Erythroblast (primary cell): ENCODE measurements at regions not wholly inside any gene's neighbourhood (a gene's known extent, or its start where the extent isn't known, plus 50 kb on each side); places are given as distances from the start of the nearest gene placed in this dataset.

Source experiments
- GATA1 ChIP-seq: IDR thresholded peaks from 2 replicates; pipeline ENCODE4 v1.6.1; 2011; ENCODE audit warnings: low read depth, mild to moderate bottlenecking, control low read depth, low read length, moderate library complexity
- POLR2A ChIP-seq: IDR thresholded peaks from 2 replicates; pipeline ENCODE4 v1.6.1; 2011; ENCODE audit warnings: mild to moderate bottlenecking, low read length

GRCh38 chr22:19632668-19633148 is 81.6 kb upstream of the SEPTIN5 start:
- TF ChIP-seq POLR2A (no peak), GATA1 (no peak)
